Neutrophil (primary cell): ENCODE measurements at regions not wholly inside any gene's neighbourhood (a gene's known extent, or its start where the extent isn't known, plus 50 kb on each side); places are given as distances from the start of the nearest gene placed in this dataset.

Experiments
- H3K27ac ChIP-seq: fragments of 200-600 bp; sonication (generic); 2 replicates; pipeline ENCODE4 v1.5.1; 2016; ENCODE audit warnings: mild to moderate bottlenecking, moderate library complexity
- H3K27me3 ChIP-seq: fragments of 200-600 bp; sonication (generic); 2 replicates; pipeline ENCODE4 v1.6.0; 2016; ENCODE audit warnings: mild to moderate bottlenecking
- H3K36me3 ChIP-seq: fragments of 200-600 bp; sonication (generic); 2 replicates; pipeline ENCODE4 v1.5.1; 2017
- H3K4me1 ChIP-seq, 2 experiments: fragments of 200-600 bp in 1 of 2; sonication (generic) in 1 of 2; 1 replicate in 1 of 2; 2 replicates in 1 of 2; pipeline versions ENCODE4 v1.5.1 to v1.6.1; 2013 to 2016; ENCODE audit warnings: low read depth in 1 of 2, low read length in 1 of 2, mild to moderate bottlenecking in 1 of 2, moderate library complexity in 1 of 2; ENCODE audit not compliant: control insufficient read depth in 1 of 2, insufficient read depth in 1 of 2
- H3K4me3 ChIP-seq, 2 experiments: fragments of 200-600 bp in 1 of 2; sonication (generic) in 1 of 2; 1 replicate in 1 of 2; 2 replicates in 1 of 2; pipeline ENCODE4 v1.5.1; 2013 to 2016; ENCODE audit warnings: low read depth in 1 of 2, low read length in 1 of 2, mild to moderate bottlenecking in 1 of 2, moderate library complexity in 1 of 2
- H3K9me3 ChIP-seq: fragments of 200-600 bp; sonication (generic); 2 replicates; pipeline ENCODE4 v1.5.1; 2016
- CTCF ChIP-seq: fragments of 200-600 bp; sonication (generic); IDR thresholded peaks from 2 replicates; pipeline ENCODE4 v1.5.1; 2016; ENCODE audit warnings: antibody characterized with exemption

DNA sequence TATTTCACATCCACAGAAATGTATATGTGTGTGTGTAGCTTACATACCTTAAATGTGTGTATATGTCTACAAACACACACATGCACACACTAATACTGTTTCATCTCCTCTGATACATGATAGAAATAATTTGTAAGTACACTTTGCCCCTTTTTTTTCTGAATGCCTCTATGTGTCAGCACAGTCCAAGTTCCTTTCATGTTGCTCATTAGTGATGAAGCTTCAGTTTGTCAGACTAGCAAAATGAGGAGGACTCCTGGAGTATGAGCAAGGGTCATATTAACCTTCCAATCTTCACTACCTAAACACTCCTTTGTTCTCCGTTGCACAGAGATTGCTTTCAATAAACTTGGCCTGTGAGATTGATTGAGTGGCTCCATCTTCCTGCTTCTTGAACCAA, 935.4 kb downstream of the MRPL39 start:
- H3K27me3 ChIP-seq: no peaks in the 10 kb centered on the region
- H3K36me3 ChIP-seq: no peaks in the 10 kb centered on the region
- no peaks in the 10 kb centered on the region for H3K4me1 ChIP-seq
- no peaks in the 10 kb centered on the region for H3K9me3 ChIP-seq
- no peak for TF ChIP-seq CTCF
- no peak overlapping the region for H3K4me3 ChIP-seq
- H3K27ac ChIP-seq: no peak overlapping the region

DNA sequence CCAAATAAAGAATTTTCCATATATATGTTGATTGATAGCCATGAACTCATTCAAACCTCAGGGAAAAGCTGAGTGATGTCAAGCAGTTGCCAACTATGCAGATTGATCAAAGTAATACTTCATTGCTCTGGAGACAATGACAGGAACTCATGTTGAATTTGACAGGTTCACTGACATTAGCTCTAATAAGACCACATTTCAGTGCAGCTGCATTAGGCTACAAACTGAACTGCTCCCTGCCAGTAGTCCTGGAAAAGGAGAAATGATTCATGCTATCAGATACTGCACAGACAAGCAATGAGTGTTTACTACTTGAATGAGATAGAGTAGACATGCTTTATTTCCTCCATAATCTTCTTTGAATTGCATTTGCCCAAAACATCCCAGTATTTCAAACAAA, 948.4 kb downstream of the MRPL39 start:
- no peaks in the 10 kb centered on the region for H3K36me3 ChIP-seq
- no peak overlapping the region for H3K27ac ChIP-seq
- no peaks in the 10 kb centered on the region for H3K27me3 ChIP-seq
- H3K4me1 ChIP-seq: no peaks in the 10 kb centered on the region
- TF ChIP-seq CTCF: no peak
- no peak overlapping the region for H3K4me3 ChIP-seq
- no peaks in the 10 kb centered on the region for H3K9me3 ChIP-seq

- Histone ChIP-seq H3K4me1 (no peaks in the 10 kb centered on the region), H3K9me3 (no peaks in the 10 kb centered on the region), H3K27me3 (no peaks in the 10 kb centered on the region), H3K27ac (no peak overlapping the region), H3K4me3 (no peak overlapping the region), H3K36me3 (no peaks in the 10 kb centered on the region)
- TF ChIP-seq CTCF: no peak
These were observed 949.3 kb downstream of the MRPL39 start for GRCh38 chr21:24658026-24658425.

- no peak for TF ChIP-seq CTCF
- H3K27me3 ChIP-seq: no peaks in the 10 kb centered on the region
- no peaks in the 10 kb centered on the region for H3K36me3 ChIP-seq
- no peaks in the 10 kb centered on the region for H3K9me3 ChIP-seq
- no peak overlapping the region for H3K27ac ChIP-seq
- no peaks in the 10 kb centered on the region for H3K4me1 ChIP-seq
- H3K4me3 ChIP-seq: no peak overlapping the region
These were observed 957.6 kb downstream of the MRPL39 start for GRCh38 chr21:24649691-24650090.

- H3K27me3 ChIP-seq: no peaks in the 10 kb centered on the region
- TF ChIP-seq CTCF: no peak
- H3K4me3 ChIP-seq: no peak overlapping the region
- no peak overlapping the region for H3K27ac ChIP-seq
- no peaks in the 10 kb centered on the region for H3K36me3 ChIP-seq
- H3K4me1 ChIP-seq: no peaks in the 10 kb centered on the region
- H3K9me3 ChIP-seq: no peaks in the 10 kb centered on the region
These were observed 970.6 kb downstream of the MRPL39 start for GRCh38 chr21:24636696-24637095.

GRCh38 chr21:24634749-24635148, 972.5 kb downstream of the MRPL39 start:
- H3K9me3 ChIP-seq: no peaks in the 10 kb centered on the region
- H3K27me3 ChIP-seq: no peaks in the 10 kb centered on the region
- no peaks in the 10 kb centered on the region for H3K36me3 ChIP-seq
- TF ChIP-seq CTCF: no peak
- H3K4me3 ChIP-seq: no peak overlapping the region
- no peak overlapping the region for H3K27ac ChIP-seq
- no peaks in the 10 kb centered on the region for H3K4me1 ChIP-seq
